NB4 (cell line): ENCODE measurements at regions not wholly inside any gene's neighbourhood (a gene's known extent, or its start where the extent isn't known, plus 50 kb on each side); places are given as distances from the start of the nearest gene placed in this dataset.

Experiments
- POLR2A ChIP-seq: IDR thresholded peaks from 2 replicates; pipeline ENCODE4 v1.6.1; 2011; ENCODE audit warnings: mild to moderate bottlenecking; ENCODE audit not compliant: insufficient read length; ENCODE audit errors: extremely low read depth
- TF ChIP-seq, protein P1 (sequence below): IDR thresholded peaks from one replicate; pipeline ENCODE4 v1.5.1; 2012; ENCODE audit warnings: low read depth, low read length

GRCh38 chr3:30401971-30402370, 204.4 kb upstream of the TGFBR2 start:
- TF ChIP-seq, protein P1, sequence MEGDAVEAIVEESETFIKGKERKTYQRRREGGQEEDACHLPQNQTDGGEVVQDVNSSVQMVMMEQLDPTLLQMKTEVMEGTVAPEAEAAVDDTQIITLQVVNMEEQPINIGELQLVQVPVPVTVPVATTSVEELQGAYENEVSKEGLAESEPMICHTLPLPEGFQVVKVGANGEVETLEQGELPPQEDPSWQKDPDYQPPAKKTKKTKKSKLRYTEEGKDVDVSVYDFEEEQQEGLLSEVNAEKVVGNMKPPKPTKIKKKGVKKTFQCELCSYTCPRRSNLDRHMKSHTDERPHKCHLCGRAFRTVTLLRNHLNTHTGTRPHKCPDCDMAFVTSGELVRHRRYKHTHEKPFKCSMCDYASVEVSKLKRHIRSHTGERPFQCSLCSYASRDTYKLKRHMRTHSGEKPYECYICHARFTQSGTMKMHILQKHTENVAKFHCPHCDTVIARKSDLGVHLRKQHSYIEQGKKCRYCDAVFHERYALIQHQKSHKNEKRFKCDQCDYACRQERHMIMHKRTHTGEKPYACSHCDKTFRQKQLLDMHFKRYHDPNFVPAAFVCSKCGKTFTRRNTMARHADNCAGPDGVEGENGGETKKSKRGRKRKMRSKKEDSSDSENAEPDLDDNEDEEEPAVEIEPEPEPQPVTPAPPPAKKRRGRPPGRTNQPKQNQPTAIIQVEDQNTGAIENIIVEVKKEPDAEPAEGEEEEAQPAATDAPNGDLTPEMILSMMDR, result no peak
- no peak for TF ChIP-seq POLR2A
